ENCODE measurements at regions not wholly inside any gene's neighbourhood (a gene's known extent, or its start where the extent isn't known, plus 50 kb on each side); places are given as distances from the start of the nearest gene placed in this dataset.

DNA sequence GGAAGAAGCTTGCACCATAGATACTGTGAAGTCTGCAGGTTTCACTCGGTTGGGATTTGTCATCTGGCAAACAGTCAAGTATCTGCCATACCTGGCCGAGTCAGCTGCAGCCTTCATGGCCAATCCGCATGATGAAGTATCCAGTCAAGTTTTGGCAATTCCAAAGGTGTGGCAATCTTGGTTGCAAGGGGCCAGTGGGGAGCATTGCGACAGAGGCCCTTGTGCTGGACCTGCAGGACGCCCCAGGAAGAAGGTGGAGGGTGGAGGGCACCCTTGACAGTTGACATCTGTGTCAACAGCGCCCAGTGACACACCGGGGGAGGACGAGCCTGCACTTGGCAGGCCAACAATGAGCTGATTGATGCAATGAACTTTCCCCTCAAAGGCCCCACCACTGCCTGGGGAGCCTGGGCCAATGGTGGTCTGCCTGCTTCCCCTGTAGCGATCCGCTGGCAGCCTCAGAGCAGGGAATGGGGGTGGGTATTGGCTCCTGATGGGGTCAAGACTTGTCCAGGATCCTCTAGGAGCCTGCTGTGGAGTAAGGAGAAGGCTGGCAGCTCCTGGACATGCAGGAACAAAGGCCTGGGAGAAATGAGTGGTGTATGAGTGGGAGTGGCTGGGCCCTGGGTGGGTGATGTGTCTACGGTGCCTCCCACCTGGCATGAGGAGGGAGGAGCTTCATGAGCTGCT, 122.8 kb upstream of the PITX1 start (continued):
- TF ChIP-seq, protein P1, sequence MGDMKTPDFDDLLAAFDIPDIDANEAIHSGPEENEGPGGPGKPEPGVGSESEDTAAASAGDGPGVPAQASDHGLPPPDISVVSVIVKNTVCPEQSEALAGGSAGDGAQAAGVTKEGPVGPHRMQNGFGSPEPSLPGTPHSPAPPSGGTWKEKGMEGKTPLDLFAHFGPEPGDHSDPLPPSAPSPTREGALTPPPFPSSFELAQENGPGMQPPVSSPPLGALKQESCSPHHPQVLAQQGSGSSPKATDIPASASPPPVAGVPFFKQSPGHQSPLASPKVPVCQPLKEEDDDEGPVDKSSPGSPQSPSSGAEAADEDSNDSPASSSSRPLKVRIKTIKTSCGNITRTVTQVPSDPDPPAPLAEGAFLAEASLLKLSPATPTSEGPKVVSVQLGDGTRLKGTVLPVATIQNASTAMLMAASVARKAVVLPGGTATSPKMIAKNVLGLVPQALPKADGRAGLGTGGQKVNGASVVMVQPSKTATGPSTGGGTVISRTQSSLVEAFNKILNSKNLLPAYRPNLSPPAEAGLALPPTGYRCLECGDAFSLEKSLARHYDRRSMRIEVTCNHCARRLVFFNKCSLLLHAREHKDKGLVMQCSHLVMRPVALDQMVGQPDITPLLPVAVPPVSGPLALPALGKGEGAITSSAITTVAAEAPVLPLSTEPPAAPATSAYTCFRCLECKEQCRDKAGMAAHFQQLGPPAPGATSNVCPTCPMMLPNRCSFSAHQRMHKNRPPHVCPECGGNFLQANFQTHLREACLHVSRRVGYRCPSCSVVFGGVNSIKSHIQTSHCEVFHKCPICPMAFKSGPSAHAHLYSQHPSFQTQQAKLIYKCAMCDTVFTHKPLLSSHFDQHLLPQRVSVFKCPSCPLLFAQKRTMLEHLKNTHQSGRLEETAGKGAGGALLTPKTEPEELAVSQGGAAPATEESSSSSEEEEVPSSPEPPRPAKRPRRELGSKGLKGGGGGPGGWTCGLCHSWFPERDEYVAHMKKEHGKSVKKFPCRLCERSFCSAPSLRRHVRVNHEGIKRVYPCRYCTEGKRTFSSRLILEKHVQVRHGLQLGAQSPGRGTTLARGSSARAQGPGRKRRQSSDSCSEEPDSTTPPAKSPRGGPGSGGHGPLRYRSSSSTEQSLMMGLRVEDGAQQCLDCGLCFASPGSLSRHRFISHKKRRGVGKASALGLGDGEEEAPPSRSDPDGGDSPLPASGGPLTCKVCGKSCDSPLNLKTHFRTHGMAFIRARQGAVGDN (CRISPR knock-in tag; IDR thresholded peaks at IDR 0.05) = peak; percentile 98
- no peak for TF ChIP-seq PRPF4 (IDR thresholded peaks at IDR 0.05; ENCODE audit: low read depth, low read length, poor library complexity, severe bottlenecking)
- TF ChIP-seq HMG20B (CRISPR knock-in tag; conservative IDR thresholded peaks at IDR 0.05) = peak; percentile 94
- TF ChIP-seq SRSF9 (IDR thresholded peaks at IDR 0.05; ENCODE audit: borderline replicate concordance, insufficient read depth, low read depth, low read length, poor library complexity, severe bottlenecking) = no peak
- no peak for TF ChIP-seq ZSCAN22 (CRISPR knock-in tag; IDR thresholded peaks at IDR 0.05)
- TF ChIP-seq, protein P2, sequence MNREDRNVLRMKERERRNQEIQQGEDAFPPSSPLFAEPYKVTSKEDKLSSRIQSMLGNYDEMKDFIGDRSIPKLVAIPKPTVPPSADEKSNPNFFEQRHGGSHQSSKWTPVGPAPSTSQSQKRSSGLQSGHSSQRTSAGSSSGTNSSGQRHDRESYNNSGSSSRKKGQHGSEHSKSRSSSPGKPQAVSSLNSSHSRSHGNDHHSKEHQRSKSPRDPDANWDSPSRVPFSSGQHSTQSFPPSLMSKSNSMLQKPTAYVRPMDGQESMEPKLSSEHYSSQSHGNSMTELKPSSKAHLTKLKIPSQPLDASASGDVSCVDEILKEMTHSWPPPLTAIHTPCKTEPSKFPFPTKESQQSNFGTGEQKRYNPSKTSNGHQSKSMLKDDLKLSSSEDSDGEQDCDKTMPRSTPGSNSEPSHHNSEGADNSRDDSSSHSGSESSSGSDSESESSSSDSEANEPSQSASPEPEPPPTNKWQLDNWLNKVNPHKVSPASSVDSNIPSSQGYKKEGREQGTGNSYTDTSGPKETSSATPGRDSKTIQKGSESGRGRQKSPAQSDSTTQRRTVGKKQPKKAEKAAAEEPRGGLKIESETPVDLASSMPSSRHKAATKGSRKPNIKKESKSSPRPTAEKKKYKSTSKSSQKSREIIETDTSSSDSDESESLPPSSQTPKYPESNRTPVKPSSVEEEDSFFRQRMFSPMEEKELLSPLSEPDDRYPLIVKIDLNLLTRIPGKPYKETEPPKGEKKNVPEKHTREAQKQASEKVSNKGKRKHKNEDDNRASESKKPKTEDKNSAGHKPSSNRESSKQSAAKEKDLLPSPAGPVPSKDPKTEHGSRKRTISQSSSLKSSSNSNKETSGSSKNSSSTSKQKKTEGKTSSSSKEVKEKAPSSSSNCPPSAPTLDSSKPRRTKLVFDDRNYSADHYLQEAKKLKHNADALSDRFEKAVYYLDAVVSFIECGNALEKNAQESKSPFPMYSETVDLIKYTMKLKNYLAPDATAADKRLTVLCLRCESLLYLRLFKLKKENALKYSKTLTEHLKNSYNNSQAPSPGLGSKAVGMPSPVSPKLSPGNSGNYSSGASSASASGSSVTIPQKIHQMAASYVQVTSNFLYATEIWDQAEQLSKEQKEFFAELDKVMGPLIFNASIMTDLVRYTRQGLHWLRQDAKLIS (CRISPR knock-in tag; IDR thresholded peaks at IDR 0.05) = no peak
- no peak for TF ChIP-seq NFE2L1 (CRISPR knock-in tag; IDR thresholded peaks at IDR 0.05; ENCODE audit: borderline replicate concordance)
- TF ChIP-seq, protein P3, sequence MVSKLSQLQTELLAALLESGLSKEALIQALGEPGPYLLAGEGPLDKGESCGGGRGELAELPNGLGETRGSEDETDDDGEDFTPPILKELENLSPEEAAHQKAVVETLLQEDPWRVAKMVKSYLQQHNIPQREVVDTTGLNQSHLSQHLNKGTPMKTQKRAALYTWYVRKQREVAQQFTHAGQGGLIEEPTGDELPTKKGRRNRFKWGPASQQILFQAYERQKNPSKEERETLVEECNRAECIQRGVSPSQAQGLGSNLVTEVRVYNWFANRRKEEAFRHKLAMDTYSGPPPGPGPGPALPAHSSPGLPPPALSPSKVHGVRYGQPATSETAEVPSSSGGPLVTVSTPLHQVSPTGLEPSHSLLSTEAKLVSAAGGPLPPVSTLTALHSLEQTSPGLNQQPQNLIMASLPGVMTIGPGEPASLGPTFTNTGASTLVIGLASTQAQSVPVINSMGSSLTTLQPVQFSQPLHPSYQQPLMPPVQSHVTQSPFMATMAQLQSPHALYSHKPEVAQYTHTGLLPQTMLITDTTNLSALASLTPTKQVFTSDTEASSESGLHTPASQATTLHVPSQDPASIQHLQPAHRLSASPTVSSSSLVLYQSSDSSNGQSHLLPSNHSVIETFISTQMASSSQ (IDR thresholded peaks at IDR 0.05; ENCODE audit: low read depth) = peak; percentile 67; the same call in 1 of the 2 replicates
- TF ChIP-seq, protein P3 (CRISPR knock-in tag; IDR thresholded peaks at IDR 0.05; ENCODE audit: borderline replicate concordance) = peak; percentile 92
- TF ChIP-seq TRIM24 (CRISPR knock-in tag; IDR thresholded peaks at IDR 0.05) = peak; percentile 96
- TF ChIP-seq CCAR2 (optimal IDR thresholded peaks at IDR 0.05; ENCODE audit: low read depth, low read length) = peak; percentile 77
- TF ChIP-seq, protein P4, sequence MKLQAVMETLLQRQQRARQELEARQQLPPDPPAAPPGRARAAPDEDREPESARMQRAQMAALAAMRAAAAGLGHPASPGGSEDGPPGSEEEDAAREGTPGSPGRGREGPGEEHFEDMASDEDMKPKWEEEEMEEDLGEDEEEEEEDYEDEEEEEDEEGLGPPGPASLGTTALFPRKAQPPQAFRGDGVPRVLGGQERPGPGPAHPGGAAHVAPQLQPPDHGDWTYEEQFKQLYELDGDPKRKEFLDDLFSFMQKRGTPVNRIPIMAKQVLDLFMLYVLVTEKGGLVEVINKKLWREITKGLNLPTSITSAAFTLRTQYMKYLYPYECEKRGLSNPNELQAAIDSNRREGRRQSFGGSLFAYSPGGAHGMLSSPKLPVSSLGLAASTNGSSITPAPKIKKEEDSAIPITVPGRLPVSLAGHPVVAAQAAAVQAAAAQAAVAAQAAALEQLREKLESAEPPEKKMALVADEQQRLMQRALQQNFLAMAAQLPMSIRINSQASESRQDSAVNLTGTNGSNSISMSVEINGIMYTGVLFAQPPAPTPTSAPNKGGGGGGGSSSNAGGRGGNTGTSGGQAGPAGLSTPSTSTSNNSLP (IDR thresholded peaks at IDR 0.05; ENCODE audit: low read depth, low read length) = 0 out of 2 replicates have a peak, but pooled peaks have one; percentile 21
- TF ChIP-seq ZNF121 (CRISPR knock-in tag; IDR thresholded peaks at IDR 0.05) = peak; percentile 50
- TF ChIP-seq SETDB1 (CRISPR knock-in tag; IDR thresholded peaks at IDR 0.05; ENCODE audit: borderline replicate concordance) = no peak

Measured in HepG2 (cell line).